HEK293 (cell line): ENCODE measurements at regions not wholly inside any gene's neighbourhood (a gene's known extent, or its start where the extent isn't known, plus 50 kb on each side); places are given as distances from the start of the nearest gene placed in this dataset.

Source experiments
- GLIS2 ChIP-seq: fragments of 450-650 bp; formaldehyde crosslinking; IDR thresholded peaks from 2 replicates; pipeline ENCODE4 v1.5.1; 2016; ENCODE audit warnings: missing biosample characterization, missing genetic modification characterization
- TCF7L2 ChIP-seq: IDR thresholded peaks from 2 replicates; pipeline ENCODE4 v1.6.1; 2011; ENCODE audit warnings: low read depth, mild to moderate bottlenecking, inconsistent platforms, low read length, moderate library complexity, borderline replicate concordance
- ZBTB21 ChIP-seq: fragments of 450-650 bp; formaldehyde crosslinking; IDR thresholded peaks from 2 replicates; pipeline ENCODE4 v1.5.1; 2017; ENCODE audit warnings: missing biosample characterization, missing genetic modification characterization
- ZNF221 ChIP-seq: fragments of 450-650 bp; formaldehyde crosslinking; IDR thresholded peaks from 2 replicates; pipeline ENCODE4 v1.5.1; 2017; ENCODE audit warnings: missing biosample characterization, missing genetic modification characterization, borderline replicate concordance
- ZNF423 ChIP-seq: fragments of 450-650 bp; formaldehyde crosslinking; IDR thresholded peaks from 2 replicates; pipeline ENCODE4 v1.5.1; 2016; ENCODE audit warnings: missing biosample characterization, missing genetic modification characterization
- ZNF433 ChIP-seq: fragments of 450-650 bp; formaldehyde crosslinking; IDR thresholded peaks from 2 replicates; pipeline ENCODE4 v1.5.1; 2016; ENCODE audit warnings: missing biosample characterization, missing genetic modification characterization, low read depth
- ZNF585B ChIP-seq: fragments of 450-650 bp; formaldehyde crosslinking; IDR thresholded peaks from 2 replicates; pipeline ENCODE4 v1.5.1; 2016; ENCODE audit warnings: missing biosample characterization, missing genetic modification characterization
- ZNF777 ChIP-seq: fragments of 450-650 bp; formaldehyde crosslinking; IDR thresholded peaks from 2 replicates; pipeline ENCODE4 v1.5.1; 2017; ENCODE audit warnings: missing biosample characterization, missing genetic modification characterization, borderline replicate concordance
- ZNF791 ChIP-seq: fragments of 450-650 bp; formaldehyde crosslinking; IDR thresholded peaks from 2 replicates; pipeline ENCODE4 v1.5.1; 2016; ENCODE audit warnings: missing biosample characterization, missing genetic modification characterization
- TF ChIP-seq, protein P1 (sequence below): fragments of 450-650 bp; formaldehyde crosslinking; optimal IDR thresholded peaks from 2 replicates; pipeline ENCODE3; 2016; ENCODE audit warnings: missing biosample characterization, mild to moderate bottlenecking, missing genetic modification characterization
- TF ChIP-seq, protein P2 (sequence below): fragments of 450-650 bp; formaldehyde crosslinking; IDR thresholded peaks from 2 replicates; pipeline ENCODE4 v1.5.1; 2016; ENCODE audit warnings: missing biosample characterization, missing genetic modification characterization

DNA sequence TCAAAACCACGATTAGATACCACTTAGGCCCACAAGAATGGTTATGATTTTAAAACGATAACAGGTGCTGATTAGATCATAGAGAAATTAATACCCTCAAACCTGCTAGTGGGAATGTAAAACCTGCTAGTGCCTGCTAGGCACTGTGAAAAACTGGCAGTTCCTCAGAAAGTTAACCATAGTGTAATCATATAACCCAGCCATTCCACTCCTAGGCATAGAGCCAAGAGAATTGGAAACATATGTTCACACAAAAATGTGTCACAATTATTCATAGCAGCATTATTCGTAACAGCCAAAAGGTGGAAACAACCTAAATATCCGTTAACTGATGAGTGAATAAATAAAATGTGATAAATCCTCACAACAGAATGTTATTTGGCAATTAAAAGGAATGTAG is 122.2 kb upstream of the SYN3 start:
- TF ChIP-seq TCF7L2 (no peak), GLIS2 (tag by site-specific recombination) (no peak), ZNF423 (tag by site-specific recombination) (no peak), ZNF777 (no peak), ZNF221 (tag by site-specific recombination) (no peak), ZBTB21 (tag by site-specific recombination) (no peak), ZNF433 (no peak), ZNF791 (no peak), ZNF585B (no peak)
- TF ChIP-seq, protein P1, sequence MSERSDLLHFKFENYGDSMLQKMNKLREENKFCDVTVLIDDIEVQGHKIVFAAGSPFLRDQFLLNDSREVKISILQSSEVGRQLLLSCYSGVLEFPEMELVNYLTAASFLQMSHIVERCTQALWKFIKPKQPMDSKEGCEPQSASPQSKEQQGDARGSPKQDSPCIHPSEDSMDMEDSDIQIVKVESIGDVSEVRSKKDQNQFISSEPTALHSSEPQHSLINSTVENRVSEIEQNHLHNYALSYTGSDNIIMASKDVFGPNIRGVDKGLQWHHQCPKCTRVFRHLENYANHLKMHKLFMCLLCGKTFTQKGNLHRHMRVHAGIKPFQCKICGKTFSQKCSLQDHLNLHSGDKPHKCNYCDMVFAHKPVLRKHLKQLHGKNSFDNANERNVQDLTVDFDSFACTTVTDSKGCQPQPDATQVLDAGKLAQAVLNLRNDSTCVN = no peak
- TF ChIP-seq, protein P2, sequence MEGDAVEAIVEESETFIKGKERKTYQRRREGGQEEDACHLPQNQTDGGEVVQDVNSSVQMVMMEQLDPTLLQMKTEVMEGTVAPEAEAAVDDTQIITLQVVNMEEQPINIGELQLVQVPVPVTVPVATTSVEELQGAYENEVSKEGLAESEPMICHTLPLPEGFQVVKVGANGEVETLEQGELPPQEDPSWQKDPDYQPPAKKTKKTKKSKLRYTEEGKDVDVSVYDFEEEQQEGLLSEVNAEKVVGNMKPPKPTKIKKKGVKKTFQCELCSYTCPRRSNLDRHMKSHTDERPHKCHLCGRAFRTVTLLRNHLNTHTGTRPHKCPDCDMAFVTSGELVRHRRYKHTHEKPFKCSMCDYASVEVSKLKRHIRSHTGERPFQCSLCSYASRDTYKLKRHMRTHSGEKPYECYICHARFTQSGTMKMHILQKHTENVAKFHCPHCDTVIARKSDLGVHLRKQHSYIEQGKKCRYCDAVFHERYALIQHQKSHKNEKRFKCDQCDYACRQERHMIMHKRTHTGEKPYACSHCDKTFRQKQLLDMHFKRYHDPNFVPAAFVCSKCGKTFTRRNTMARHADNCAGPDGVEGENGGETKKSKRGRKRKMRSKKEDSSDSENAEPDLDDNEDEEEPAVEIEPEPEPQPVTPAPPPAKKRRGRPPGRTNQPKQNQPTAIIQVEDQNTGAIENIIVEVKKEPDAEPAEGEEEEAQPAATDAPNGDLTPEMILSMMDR (tag by site-specific recombination) = no peak
